ENCODE measurements at regions not wholly inside any gene's neighbourhood (a gene's known extent, or its start where the extent isn't known, plus 50 kb on each side); places are given as distances from the start of the nearest gene placed in this dataset.

DNA sequence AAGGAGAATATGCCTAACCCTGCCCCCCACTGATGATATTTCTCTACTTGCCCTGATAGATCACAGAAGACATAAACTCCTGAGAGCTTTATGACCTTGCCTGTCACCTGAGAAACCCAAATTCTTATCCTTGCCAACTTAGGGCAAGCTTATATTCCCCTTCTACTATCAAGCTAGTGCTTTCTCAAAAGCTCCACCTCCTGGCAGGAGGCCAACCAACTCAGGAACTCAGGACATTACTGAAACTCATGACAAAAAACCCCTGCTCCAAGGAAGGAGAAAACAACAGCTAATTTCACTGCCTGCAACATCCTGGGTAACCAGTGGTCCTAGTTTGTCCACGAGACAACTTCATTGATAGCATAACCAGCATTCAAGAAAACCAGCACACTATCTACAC is 60.9 kb upstream of the FSCB start:
- ATAC-seq, result no peak
- H3K4me1 ChIP-seq, result no peaks in the 10 kb centered on the region
- intact Hi-C loops (cut with DNase I), result no loop called here
- H3K36me3 ChIP-seq, result no peaks in the 10 kb centered on the region
- DNase-seq, result no peak
- H3K27ac ChIP-seq, result no peak overlapping the region
- H3K27me3 ChIP-seq (ENCODE audit: low read depth), result no peaks in the 10 kb centered on the region
- no peak overlapping the region for H3K4me3 ChIP-seq
- TF ChIP-seq, protein P1, sequence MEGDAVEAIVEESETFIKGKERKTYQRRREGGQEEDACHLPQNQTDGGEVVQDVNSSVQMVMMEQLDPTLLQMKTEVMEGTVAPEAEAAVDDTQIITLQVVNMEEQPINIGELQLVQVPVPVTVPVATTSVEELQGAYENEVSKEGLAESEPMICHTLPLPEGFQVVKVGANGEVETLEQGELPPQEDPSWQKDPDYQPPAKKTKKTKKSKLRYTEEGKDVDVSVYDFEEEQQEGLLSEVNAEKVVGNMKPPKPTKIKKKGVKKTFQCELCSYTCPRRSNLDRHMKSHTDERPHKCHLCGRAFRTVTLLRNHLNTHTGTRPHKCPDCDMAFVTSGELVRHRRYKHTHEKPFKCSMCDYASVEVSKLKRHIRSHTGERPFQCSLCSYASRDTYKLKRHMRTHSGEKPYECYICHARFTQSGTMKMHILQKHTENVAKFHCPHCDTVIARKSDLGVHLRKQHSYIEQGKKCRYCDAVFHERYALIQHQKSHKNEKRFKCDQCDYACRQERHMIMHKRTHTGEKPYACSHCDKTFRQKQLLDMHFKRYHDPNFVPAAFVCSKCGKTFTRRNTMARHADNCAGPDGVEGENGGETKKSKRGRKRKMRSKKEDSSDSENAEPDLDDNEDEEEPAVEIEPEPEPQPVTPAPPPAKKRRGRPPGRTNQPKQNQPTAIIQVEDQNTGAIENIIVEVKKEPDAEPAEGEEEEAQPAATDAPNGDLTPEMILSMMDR (IDR thresholded peaks at IDR 0.05), result no peak
- H3K9me3 ChIP-seq, result no peaks in the 10 kb centered on the region

DNA sequence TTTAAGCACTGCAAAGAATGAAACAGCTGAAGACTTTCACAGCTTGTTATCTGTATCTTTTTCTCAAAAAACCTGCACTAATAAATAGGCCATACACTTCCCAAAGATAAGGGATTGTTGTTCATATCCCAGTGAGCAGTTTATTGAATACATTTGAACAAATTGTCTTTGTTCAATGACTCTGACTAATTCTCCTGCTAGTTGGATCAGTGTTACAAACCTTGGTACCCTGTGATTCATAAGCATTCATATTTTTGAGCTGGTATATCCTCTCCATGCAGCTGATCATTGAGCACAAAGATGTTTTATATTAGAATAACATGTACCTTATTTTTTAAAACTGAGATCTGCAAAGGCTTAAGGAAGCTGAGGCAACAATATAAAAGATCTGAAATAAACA is 58.9 kb upstream of the FSCB start:
- Histone ChIP-seq H3K36me3 (no peaks in the 10 kb centered on the region), H3K4me1 (no peaks in the 10 kb centered on the region), H3K4me3 (no peak overlapping the region), H3K9me3 (no peaks in the 10 kb centered on the region), H3K27ac (no peak overlapping the region), H3K27me3 (ENCODE audit: low read depth) (no peaks in the 10 kb centered on the region)
- DNase-seq (no peak), ATAC-seq (no peak)
- TF ChIP-seq, protein P1 (IDR thresholded peaks at IDR 0.05), result no peak
- intact Hi-C loops (cut with DNase I), result no loop called here

DNA sequence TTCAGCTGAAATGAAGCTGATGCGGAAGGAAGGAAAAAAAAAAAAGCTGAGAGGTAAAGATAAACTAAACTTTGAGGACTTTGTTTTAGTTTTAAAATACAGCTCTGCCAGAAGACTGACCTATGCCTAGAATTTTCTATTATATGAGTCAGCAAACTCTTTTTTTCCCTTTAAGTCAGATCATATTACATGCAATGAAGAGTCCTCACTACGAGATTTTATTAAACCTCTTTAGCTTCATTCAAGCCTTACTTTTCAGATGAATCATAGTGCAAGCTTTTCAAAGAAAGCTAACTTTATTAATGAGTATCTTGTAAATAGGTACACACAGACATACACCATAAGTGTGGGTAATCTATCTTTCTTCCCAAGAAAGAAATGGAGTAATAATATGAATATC is 57.8 kb upstream of the FSCB start:
- H3K36me3 ChIP-seq, result no peaks in the 10 kb centered on the region
- DNase-seq (no peak), ATAC-seq (no peak)
- H3K27ac ChIP-seq, result no peak overlapping the region
- no peaks in the 10 kb centered on the region for H3K9me3 ChIP-seq
- no peak overlapping the region for H3K4me3 ChIP-seq
- H3K27me3 ChIP-seq (ENCODE audit: low read depth), result no peaks in the 10 kb centered on the region
- intact Hi-C loops (cut with DNase I), result no loop called here
- no peaks in the 10 kb centered on the region for H3K4me1 ChIP-seq
- TF ChIP-seq, protein P1 (IDR thresholded peaks at IDR 0.05), result no peak

Measured in lower lobe of right lung (tissue), 2 donors.